ENCODE measurements at regions not wholly inside any gene's neighbourhood (a gene's known extent, or its start where the extent isn't known, plus 50 kb on each side); places are given as distances from the start of the nearest gene placed in this dataset.
A peak's percentile ranks its signal among the peaks of the same experiment; 100 is the strongest.

GRCh38 chr1:221366495-221367110, 375.3 kb downstream of the DUSP10 start:
- DNase-seq (ENCODE audit: low read depth): no peak

DNA sequence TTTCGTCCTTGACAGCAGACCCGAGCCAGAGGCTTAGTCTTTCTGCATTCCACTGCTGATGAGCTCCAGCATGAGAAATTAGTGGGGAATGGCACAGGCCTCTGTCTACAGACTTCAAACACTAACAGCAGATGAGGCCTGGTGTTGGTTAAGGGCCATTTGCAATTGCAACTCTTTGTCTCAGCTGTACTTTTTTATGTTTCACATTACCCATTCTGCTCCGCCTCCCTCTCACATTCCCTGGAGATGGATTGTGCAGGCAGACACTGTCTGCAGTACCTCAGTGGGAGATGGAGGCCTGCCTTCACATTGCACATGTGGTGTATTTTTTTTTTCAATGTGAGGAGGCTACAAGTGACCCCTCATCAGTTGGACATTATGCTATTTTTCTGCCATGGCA, 370.2 kb downstream of the DUSP10 start:
- DNase-seq (ENCODE audit: low read depth): no peak

- no peak for DNase-seq (ENCODE audit: low read depth)
Observed at GRCh38 chr1:221373795-221374194, 368.1 kb downstream of the DUSP10 start.

- DNase-seq (ENCODE audit: low read depth): no peak
Observed at GRCh38 chr1:221376286-221376685, 365.6 kb downstream of the DUSP10 start.

DNA sequence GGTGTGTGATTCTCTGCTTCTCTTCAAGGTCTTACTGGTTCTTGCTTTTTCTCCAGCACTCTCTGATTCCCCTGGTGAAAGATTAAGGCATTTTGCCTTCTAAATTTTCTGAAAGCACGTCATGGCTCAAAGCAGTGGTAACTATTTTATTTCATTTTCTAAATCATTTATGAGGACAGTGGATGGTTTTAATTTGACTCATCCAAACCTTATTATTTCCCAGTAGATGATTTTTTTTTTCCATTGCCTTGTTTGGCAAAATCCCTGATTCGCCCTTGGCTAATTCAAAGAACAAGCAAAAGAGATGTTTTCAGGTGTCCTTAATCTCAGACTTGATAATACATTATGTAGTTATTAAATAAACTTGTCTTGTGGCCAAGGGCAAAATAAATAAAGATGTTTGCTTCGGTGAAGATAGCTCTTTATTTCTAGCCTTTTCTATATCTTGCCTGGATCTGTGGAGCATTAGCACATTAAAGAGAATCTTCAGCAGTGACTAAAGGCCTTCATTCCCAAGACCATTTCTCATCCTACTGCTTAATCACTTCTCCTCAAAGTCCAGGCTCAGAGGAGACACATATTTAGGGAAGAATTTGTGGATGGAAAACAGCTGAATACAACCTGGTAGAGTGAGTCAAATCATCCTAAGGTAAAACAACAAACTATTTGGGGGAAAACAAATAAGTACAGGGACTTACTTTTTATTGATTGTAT, 359.8 kb downstream of the DUSP10 start:
- peak; percentile 24 for DNase-seq (ENCODE audit: low read depth)

GRCh38 chr1:221392453-221392852, 349.4 kb downstream of the DUSP10 start:
- DNase-seq (ENCODE audit: low read depth): peak; percentile 74

DNA sequence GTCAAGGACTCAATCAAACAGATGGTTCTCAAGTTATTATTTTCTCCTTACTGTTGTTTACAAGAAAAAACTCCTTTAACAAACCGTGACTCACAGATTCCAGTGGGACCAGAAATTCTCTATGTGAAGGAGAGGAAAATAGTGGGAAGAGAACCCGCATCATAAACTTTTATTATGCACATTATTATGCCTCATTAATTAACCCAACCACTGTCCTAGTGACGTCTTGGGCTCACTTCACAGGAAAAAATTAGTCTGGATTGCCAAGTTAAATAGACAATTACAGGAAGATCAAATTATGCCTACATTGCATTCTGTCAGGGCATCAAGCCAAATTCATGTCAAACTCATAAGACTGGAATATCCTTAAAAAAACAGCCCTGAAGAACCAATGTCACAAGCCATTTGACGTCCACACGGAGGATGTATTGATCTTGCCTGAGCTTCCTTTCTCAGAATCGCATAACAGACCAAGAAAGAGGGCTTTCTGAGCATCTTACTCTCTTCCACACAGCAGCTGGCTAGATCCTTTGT, 347.8 kb downstream of the DUSP10 start:
- peak; percentile 64 for DNase-seq (ENCODE audit: low read depth)

DNA sequence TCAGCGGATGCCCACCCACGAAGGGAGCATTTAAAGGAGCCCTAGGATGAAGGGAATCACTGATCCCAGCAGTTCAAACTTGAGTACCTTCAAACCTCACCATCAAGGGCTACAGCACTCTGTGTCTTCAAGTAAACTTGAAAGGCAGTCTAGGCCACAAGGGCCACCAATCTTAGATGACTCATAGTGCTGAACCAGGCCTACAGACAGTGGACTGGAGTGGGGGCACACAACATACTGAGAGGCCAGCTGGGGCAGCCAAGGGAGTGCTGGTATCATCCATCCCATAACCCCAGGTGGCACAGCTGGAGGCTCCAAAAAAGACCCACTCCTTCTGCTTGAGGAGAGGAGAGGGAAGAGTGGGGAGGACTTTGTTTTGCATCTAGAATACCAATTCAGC, 345.4 kb downstream of the DUSP10 start:
- DNase-seq (ENCODE audit: low read depth): no peak

GRCh38 chr1:221397141-221397540, 344.7 kb downstream of the DUSP10 start:
- no peak for DNase-seq (ENCODE audit: low read depth)

- peak; percentile 45 for DNase-seq (ENCODE audit: low read depth)
Observed at GRCh38 chr1:221397606-221398005, 344.3 kb downstream of the DUSP10 start.

DNA sequence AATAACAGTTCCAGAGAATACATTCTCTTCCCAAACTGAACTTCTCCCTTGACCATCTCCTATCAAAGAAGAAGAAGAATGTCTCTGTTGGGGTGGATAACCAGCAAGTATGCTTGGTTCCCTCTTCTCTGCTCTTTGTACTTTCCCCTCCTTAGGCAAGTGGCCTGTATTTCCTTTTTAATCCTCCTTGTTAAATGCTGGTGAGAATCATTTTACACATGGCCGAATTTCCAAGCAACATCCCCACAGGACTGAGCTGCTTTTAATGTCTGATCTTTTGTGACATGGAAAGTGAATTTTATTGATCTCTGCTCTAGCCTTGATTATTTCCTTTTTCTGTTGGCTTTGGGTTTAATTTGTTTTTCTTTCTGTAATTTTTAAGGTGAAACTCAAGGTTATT, 336.7 kb downstream of the DUSP10 start:
- DNase-seq (ENCODE audit: low read depth): no peak

GRCh38 chr1:221408117-221408803, 333.6 kb downstream of the DUSP10 start:
- no peak for DNase-seq (ENCODE audit: low read depth)

DNA sequence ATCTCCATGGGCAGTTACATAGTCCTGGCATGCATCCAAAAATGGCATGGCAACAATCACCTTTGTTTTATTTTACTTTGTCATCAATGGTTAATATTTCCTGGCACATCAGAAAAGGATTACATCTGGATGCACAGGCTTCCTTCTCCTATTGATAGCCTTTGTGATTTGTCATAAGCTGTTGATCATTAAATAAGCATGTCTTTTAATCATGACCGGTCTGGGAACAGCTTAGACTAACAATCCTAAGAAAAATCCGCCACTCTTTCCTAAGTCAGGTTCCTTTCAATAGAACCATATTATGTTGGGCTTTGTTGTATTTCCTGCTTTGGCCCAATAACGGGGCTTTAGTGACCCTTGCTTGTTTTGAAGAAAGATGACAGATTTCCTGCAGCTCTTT, 330.6 kb downstream of the DUSP10 start:
- DNase-seq (ENCODE audit: low read depth): no peak

- DNase-seq (ENCODE audit: low read depth): no peak
Observed at GRCh38 chr1:221414772-221415539, 326.9 kb downstream of the DUSP10 start.

GRCh38 chr1:221415651-221416050, 326.2 kb downstream of the DUSP10 start:
- no peak for DNase-seq (ENCODE audit: low read depth)

- DNase-seq (ENCODE audit: low read depth): no peak
Observed at GRCh38 chr1:221416142-221416541, 325.7 kb downstream of the DUSP10 start.

DNA sequence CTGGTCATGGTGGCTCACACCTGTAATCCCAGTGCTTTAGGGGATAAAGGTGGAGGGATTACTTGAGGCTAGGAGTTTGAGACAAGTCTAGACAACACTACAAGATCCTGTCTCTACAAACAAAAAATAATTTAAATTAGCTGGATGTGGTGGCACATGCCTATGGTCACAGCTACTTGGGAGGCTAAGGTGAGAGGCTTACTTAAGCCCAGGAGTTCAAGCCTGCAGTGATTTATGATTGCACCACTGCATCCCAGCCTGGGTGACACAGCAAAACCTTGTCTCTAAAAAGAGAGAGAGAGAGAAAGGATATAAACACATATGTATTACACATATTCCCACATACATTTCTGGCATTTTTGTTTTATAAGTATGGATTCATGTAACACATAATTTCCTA, 325.2 kb downstream of the DUSP10 start:
- DNase-seq (ENCODE audit: low read depth): no peak

DNA sequence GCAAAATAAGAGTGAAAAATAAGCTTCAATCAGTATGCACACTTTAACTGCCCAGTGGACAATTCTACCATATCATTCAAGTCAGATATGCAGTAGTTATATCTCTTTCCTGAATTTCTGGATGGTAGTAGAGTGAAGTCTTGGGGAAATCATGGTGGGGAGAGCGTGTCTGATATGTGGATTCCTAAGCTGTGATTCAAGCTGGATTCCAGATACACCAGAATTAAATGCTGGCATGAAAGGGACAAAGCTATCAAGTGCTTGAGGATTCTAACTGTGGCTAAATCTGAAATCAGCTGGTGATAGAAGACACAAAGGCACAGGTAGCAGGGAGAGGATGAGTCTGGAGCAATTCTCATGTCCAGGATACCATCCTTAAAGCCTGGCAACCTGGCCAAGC, 323.5 kb downstream of the DUSP10 start:
- DNase-seq (ENCODE audit: low read depth): peak; percentile 52

DNA sequence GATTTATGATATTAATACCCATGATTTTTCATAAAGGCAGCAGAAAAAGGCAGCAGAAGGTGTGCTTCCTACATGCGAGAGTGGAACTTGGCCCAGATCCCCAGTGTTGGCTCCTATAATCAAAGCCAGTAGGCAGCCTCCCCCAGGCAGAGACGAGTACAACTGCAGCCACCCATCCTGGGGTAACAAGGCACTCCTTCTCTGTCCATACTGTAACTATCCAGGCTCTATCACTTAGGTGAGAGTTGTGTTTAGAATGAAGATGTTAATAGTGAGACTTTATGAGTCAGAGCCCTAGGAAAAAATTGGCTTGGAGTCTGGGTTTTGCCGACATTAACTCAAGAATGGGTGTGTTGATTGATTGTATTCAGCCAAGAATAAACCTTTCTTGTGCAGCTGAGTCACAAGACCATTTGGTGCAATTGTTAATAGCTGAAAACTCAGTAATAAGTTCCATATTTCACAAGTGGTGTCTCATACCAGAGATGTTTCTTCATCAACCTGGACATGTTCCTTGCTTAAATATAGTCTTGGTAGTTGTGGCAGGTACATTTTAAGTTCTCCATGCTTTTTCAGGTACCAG, 322.3 kb downstream of the DUSP10 start:
- peak; percentile 58 for DNase-seq (ENCODE audit: low read depth)

- peak; percentile 77 for DNase-seq (ENCODE audit: low read depth)
Observed at GRCh38 chr1:221429264-221429663, 312.6 kb downstream of the DUSP10 start.

DNA sequence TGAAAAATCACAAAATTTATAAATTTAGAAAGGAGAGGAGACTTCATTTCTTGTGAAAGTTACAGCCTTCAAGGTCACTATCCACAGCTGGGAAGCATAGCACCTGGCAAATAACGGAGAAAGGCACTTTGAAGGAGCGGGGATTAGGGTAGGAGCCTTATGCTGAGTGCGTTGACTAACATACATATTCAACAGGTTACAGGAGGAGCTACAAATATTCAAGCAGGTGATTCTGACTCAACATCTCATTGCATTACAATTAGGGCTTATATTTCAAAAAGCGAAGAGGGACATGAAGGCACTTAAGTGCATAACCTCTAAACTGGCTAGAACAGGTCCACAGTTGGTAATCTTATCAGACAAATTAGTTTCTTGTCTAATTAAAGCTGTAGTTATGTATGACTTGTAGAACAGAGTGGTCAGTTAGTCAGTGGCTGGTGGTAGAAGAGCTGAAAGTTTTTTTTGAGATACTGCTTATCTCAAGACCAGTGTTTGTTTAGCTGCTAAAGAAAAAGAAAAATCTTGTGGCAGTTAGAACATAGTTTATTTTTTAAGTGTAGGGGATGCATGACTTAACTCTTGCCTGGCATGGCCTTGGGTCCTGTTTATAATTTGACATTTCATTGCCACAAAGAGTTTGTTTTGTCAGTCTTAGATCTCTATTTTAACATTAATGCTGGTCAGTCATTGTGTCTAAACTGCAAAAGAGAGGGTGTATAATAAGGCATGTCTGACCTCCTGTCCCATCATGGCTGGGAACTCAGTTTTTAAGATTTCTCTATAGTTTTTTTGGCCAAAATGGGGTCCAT, 311.5 kb downstream of the DUSP10 start:
- no peak for DNase-seq (ENCODE audit: low read depth)
